ENCODE measurements at regions not wholly inside any gene's neighbourhood (a gene's known extent, or its start where the extent isn't known, plus 50 kb on each side); places are given as distances from the start of the nearest gene placed in this dataset.

GRCh38 chr16:13571036-13571435, 348.9 kb upstream of the ERCC4 start:
- H3K9me3 ChIP-seq (ENCODE audit: control insufficient read depth in 2 of 2, insufficient read depth in 1 of 2, low read depth in 1 of 2, low read length in 1 of 2), result no peaks in the 10 kb centered on the region
- H3K27me3 ChIP-seq (ENCODE audit: control insufficient read depth in 1 of 2, insufficient read depth in 2 of 2, low read length in 2 of 2), result no peaks in the 10 kb centered on the region
- no peaks in the 10 kb centered on the region for H3K36me3 ChIP-seq (ENCODE audit: control insufficient read depth in 2 of 2, insufficient read depth in 2 of 2, low read length in 1 of 2)
- WGBS, 2 donors, result 68 to 80% methylated on average over 7 of the region's 7 CpGs
- no peak overlapping the region for H3K4me3 ChIP-seq (ENCODE audit: low read depth in 1 of 2, low read length in 2 of 2)
- no peaks in the 10 kb centered on the region for H3K4me1 ChIP-seq (ENCODE audit: control insufficient read depth in 2 of 2, insufficient read depth in 2 of 2, low read length in 1 of 2)
- H3K27ac ChIP-seq (ENCODE audit: low read depth in 2 of 2, low read length in 1 of 2), result no peak overlapping the region

GRCh38 chr16:13573903-13574302, 346.1 kb upstream of the ERCC4 start:
- WGBS, 2 donors, result 70 to 78% methylated on average over 3 of the region's 3 CpGs
- no peaks in the 10 kb centered on the region for H3K9me3 ChIP-seq (ENCODE audit: control insufficient read depth in 2 of 2, insufficient read depth in 1 of 2, low read depth in 1 of 2, low read length in 1 of 2)
- H3K27ac ChIP-seq (ENCODE audit: low read depth in 2 of 2, low read length in 1 of 2), result no peak overlapping the region
- no peaks in the 10 kb centered on the region for H3K27me3 ChIP-seq (ENCODE audit: control insufficient read depth in 1 of 2, insufficient read depth in 2 of 2, low read length in 2 of 2)
- H3K4me3 ChIP-seq (ENCODE audit: low read depth in 1 of 2, low read length in 2 of 2), result no peak overlapping the region
- no peaks in the 10 kb centered on the region for H3K4me1 ChIP-seq (ENCODE audit: control insufficient read depth in 2 of 2, insufficient read depth in 2 of 2, low read length in 1 of 2)
- no peaks in the 10 kb centered on the region for H3K36me3 ChIP-seq (ENCODE audit: control insufficient read depth in 2 of 2, insufficient read depth in 2 of 2, low read length in 1 of 2)

GRCh38 chr16:13586051-13586450, 333.9 kb upstream of the ERCC4 start:
- 73 to 87% methylated on average over 1 of the region's 1 CpG for WGBS, 2 donors

GRCh38 chr16:13587181-13587580, 332.8 kb upstream of the ERCC4 start:
- Histone ChIP-seq H3K4me3 (ENCODE audit: low read depth in 1 of 2, low read length in 2 of 2) (no peak overlapping the region), H3K36me3 (ENCODE audit: control insufficient read depth in 2 of 2, insufficient read depth in 2 of 2, low read length in 1 of 2) (no peaks in the 10 kb centered on the region), H3K27ac (ENCODE audit: low read depth in 2 of 2, low read length in 1 of 2) (no peak overlapping the region), H3K27me3 (ENCODE audit: control insufficient read depth in 1 of 2, insufficient read depth in 2 of 2, low read length in 2 of 2) (no peaks in the 10 kb centered on the region), H3K9me3 (ENCODE audit: control insufficient read depth in 2 of 2, insufficient read depth in 1 of 2, low read depth in 1 of 2, low read length in 1 of 2) (no peaks in the 10 kb centered on the region), H3K4me1 (ENCODE audit: control insufficient read depth in 2 of 2, insufficient read depth in 2 of 2, low read length in 1 of 2) (no peaks in the 10 kb centered on the region)
- whole genome bisulfite sequencing, 2 donors, result 38 to 43% methylated on average over 1 of the region's 1 CpG

More at GRCh38 chr16:13586051-13586450, 333.9 kb upstream of the ERCC4 start:
- Histone ChIP-seq H3K27me3 (ENCODE audit: control insufficient read depth in 1 of 2, insufficient read depth in 2 of 2, low read length in 2 of 2) (no peaks in the 10 kb centered on the region), H3K27ac (ENCODE audit: low read depth in 2 of 2, low read length in 1 of 2) (no peak overlapping the region), H3K4me3 (ENCODE audit: low read depth in 1 of 2, low read length in 2 of 2) (no peak overlapping the region), H3K4me1 (ENCODE audit: control insufficient read depth in 2 of 2, insufficient read depth in 2 of 2, low read length in 1 of 2) (no peaks in the 10 kb centered on the region), H3K36me3 (ENCODE audit: control insufficient read depth in 2 of 2, insufficient read depth in 2 of 2, low read length in 1 of 2) (no peaks in the 10 kb centered on the region), H3K9me3 (ENCODE audit: control insufficient read depth in 2 of 2, insufficient read depth in 1 of 2, low read depth in 1 of 2, low read length in 1 of 2) (no peaks in the 10 kb centered on the region)

GRCh38 chr16:13594823-13595222, 325.1 kb upstream of the ERCC4 start:
- Histone ChIP-seq H3K36me3 (ENCODE audit: control insufficient read depth in 2 of 2, insufficient read depth in 2 of 2, low read length in 1 of 2) (no peaks in the 10 kb centered on the region), H3K4me1 (ENCODE audit: control insufficient read depth in 2 of 2, insufficient read depth in 2 of 2, low read length in 1 of 2) (no peaks in the 10 kb centered on the region), H3K27me3 (ENCODE audit: control insufficient read depth in 1 of 2, insufficient read depth in 2 of 2, low read length in 2 of 2) (no peaks in the 10 kb centered on the region), H3K27ac (ENCODE audit: low read depth in 2 of 2, low read length in 1 of 2) (no peak overlapping the region), H3K4me3 (ENCODE audit: low read depth in 1 of 2, low read length in 2 of 2) (no peak overlapping the region), H3K9me3 (ENCODE audit: control insufficient read depth in 2 of 2, insufficient read depth in 1 of 2, low read depth in 1 of 2, low read length in 1 of 2) (no peaks in the 10 kb centered on the region)
- 33 to 52% methylated on average over 3 of the region's 3 CpGs for WGBS, 2 donors

GRCh38 chr16:13606804-13607203, 313.1 kb upstream of the ERCC4 start:
- WGBS, 2 donors, result 88 to 91% methylated on average over 25 of the region's 25 CpGs
- H3K9me3 ChIP-seq (ENCODE audit: control insufficient read depth in 2 of 2, insufficient read depth in 1 of 2, low read depth in 1 of 2, low read length in 1 of 2), result no peaks in the 10 kb centered on the region
- H3K36me3 ChIP-seq (ENCODE audit: control insufficient read depth in 2 of 2, insufficient read depth in 2 of 2, low read length in 1 of 2), result no peaks in the 10 kb centered on the region
- no peaks in the 10 kb centered on the region for H3K4me1 ChIP-seq (ENCODE audit: control insufficient read depth in 2 of 2, insufficient read depth in 2 of 2, low read length in 1 of 2)
- no peaks in the 10 kb centered on the region for H3K27me3 ChIP-seq (ENCODE audit: control insufficient read depth in 1 of 2, insufficient read depth in 2 of 2, low read length in 2 of 2)
- H3K27ac ChIP-seq (ENCODE audit: low read depth in 2 of 2, low read length in 1 of 2), result no peak overlapping the region
- H3K4me3 ChIP-seq (ENCODE audit: low read depth in 1 of 2, low read length in 2 of 2), result no peak overlapping the region

- no peaks in the 10 kb centered on the region for H3K9me3 ChIP-seq (ENCODE audit: control insufficient read depth in 2 of 2, insufficient read depth in 1 of 2, low read depth in 1 of 2, low read length in 1 of 2)
- no peak overlapping the region for H3K27ac ChIP-seq (ENCODE audit: low read depth in 2 of 2, low read length in 1 of 2)
- H3K4me3 ChIP-seq (ENCODE audit: low read depth in 1 of 2, low read length in 2 of 2), result no peak overlapping the region
- H3K36me3 ChIP-seq (ENCODE audit: control insufficient read depth in 2 of 2, insufficient read depth in 2 of 2, low read length in 1 of 2), result no peaks in the 10 kb centered on the region
- 90 to 94% methylated on average over 17 of the region's 17 CpGs for WGBS, 2 donors
- H3K27me3 ChIP-seq (ENCODE audit: control insufficient read depth in 1 of 2, insufficient read depth in 2 of 2, low read length in 2 of 2), result no peaks in the 10 kb centered on the region
- no peaks in the 10 kb centered on the region for H3K4me1 ChIP-seq (ENCODE audit: control insufficient read depth in 2 of 2, insufficient read depth in 2 of 2, low read length in 1 of 2)
These were observed 312.7 kb upstream of the ERCC4 start for GRCh38 chr16:13607289-13607688.

- H3K4me1 ChIP-seq (ENCODE audit: control insufficient read depth in 2 of 2, insufficient read depth in 2 of 2, low read length in 1 of 2), result no peaks in the 10 kb centered on the region
- no peaks in the 10 kb centered on the region for H3K36me3 ChIP-seq (ENCODE audit: control insufficient read depth in 2 of 2, insufficient read depth in 2 of 2, low read length in 1 of 2)
- H3K4me3 ChIP-seq (ENCODE audit: low read depth in 1 of 2, low read length in 2 of 2), result no peak overlapping the region
- peaks cover 0 to 2% of the 10 kb centered on the region in 2 donors for H3K9me3 ChIP-seq (ENCODE audit: control insufficient read depth in 2 of 2, insufficient read depth in 1 of 2, low read depth in 1 of 2, low read length in 1 of 2)
- no peak overlapping the region for H3K27ac ChIP-seq (ENCODE audit: low read depth in 2 of 2, low read length in 1 of 2)
- H3K27me3 ChIP-seq (ENCODE audit: control insufficient read depth in 1 of 2, insufficient read depth in 2 of 2, low read length in 2 of 2), result no peaks in the 10 kb centered on the region
- 64 to 68% methylated on average over 7 of the region's 7 CpGs for WGBS, 2 donors
These were observed 308.4 kb upstream of the ERCC4 start for GRCh38 chr16:13611596-13611995.

GRCh38 chr16:13612623-13613022, 307.3 kb upstream of the ERCC4 start:
- H3K9me3 ChIP-seq (ENCODE audit: control insufficient read depth in 2 of 2, insufficient read depth in 1 of 2, low read depth in 1 of 2, low read length in 1 of 2), result peaks cover 0 to 2% of the 10 kb centered on the region in 2 donors
- H3K4me1 ChIP-seq (ENCODE audit: control insufficient read depth in 2 of 2, insufficient read depth in 2 of 2, low read length in 1 of 2), result no peaks in the 10 kb centered on the region
- H3K36me3 ChIP-seq (ENCODE audit: control insufficient read depth in 2 of 2, insufficient read depth in 2 of 2, low read length in 1 of 2), result no peaks in the 10 kb centered on the region
- H3K4me3 ChIP-seq (ENCODE audit: low read depth in 1 of 2, low read length in 2 of 2), result no peak overlapping the region
- 74 to 79% methylated on average over 4 of the region's 4 CpGs for WGBS, 2 donors
- H3K27ac ChIP-seq (ENCODE audit: low read depth in 2 of 2, low read length in 1 of 2), result no peak overlapping the region
- no peaks in the 10 kb centered on the region for H3K27me3 ChIP-seq (ENCODE audit: control insufficient read depth in 1 of 2, insufficient read depth in 2 of 2, low read length in 2 of 2)

- no peaks in the 10 kb centered on the region for H3K4me1 ChIP-seq (ENCODE audit: control insufficient read depth in 2 of 2, insufficient read depth in 2 of 2, low read length in 1 of 2)
- peaks cover 0 to 2% of the 10 kb centered on the region in 2 donors for H3K9me3 ChIP-seq (ENCODE audit: control insufficient read depth in 2 of 2, insufficient read depth in 1 of 2, low read depth in 1 of 2, low read length in 1 of 2)
- no peaks in the 10 kb centered on the region for H3K36me3 ChIP-seq (ENCODE audit: control insufficient read depth in 2 of 2, insufficient read depth in 2 of 2, low read length in 1 of 2)
- H3K27ac ChIP-seq (ENCODE audit: low read depth in 2 of 2, low read length in 1 of 2), result no peak overlapping the region
- H3K27me3 ChIP-seq (ENCODE audit: control insufficient read depth in 1 of 2, insufficient read depth in 2 of 2, low read length in 2 of 2), result no peaks in the 10 kb centered on the region
- H3K4me3 ChIP-seq (ENCODE audit: low read depth in 1 of 2, low read length in 2 of 2), result no peak overlapping the region
- 57 to 59% methylated on average over 2 of the region's 2 CpGs for WGBS, 2 donors
These were observed 306.8 kb upstream of the ERCC4 start for GRCh38 chr16:13613165-13613564.
